ENCODE measurements at regions not wholly inside any gene's neighbourhood (a gene's known extent, or its start where the extent isn't known, plus 50 kb on each side); places are given as distances from the start of the nearest gene placed in this dataset.

DNA sequence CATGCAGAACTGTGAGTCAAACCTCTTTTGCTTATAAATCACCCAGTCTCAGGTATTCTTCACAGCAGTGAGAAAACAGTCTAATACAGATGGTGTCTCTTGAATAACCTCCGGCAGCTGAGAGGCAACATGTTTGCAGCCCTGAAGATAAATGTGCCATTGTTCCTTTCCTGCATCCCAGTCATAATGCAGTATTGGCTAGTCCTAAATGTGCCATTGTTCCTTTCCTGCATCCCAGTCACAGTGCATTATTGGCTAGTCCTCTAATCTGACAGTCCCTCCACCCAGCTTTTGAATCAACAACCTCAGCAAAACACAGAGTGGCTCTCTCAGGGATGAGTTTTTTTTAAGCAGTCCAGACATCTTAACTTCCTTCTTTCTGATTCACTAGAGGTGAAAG is 550.7 kb downstream of the RIT2 start:
- Mint-ChIP-seq H3K4me1 (no peaks in the 10 kb centered on the region), H3K36me3 (no peaks in the 10 kb centered on the region), H3K27me3 (ENCODE audit: low read depth) (no peaks in the 10 kb centered on the region), H3K4me3 (no peak overlapping the region), H3K27ac (no peak overlapping the region), H3K9me3 (peaks cover 8% of the 10 kb centered on the region)
- DNase-seq (ENCODE audit: low spot score in 2 of 2, unreplicated experiment in 2 of 2), result no peak
- TF ChIP-seq, protein P1, sequence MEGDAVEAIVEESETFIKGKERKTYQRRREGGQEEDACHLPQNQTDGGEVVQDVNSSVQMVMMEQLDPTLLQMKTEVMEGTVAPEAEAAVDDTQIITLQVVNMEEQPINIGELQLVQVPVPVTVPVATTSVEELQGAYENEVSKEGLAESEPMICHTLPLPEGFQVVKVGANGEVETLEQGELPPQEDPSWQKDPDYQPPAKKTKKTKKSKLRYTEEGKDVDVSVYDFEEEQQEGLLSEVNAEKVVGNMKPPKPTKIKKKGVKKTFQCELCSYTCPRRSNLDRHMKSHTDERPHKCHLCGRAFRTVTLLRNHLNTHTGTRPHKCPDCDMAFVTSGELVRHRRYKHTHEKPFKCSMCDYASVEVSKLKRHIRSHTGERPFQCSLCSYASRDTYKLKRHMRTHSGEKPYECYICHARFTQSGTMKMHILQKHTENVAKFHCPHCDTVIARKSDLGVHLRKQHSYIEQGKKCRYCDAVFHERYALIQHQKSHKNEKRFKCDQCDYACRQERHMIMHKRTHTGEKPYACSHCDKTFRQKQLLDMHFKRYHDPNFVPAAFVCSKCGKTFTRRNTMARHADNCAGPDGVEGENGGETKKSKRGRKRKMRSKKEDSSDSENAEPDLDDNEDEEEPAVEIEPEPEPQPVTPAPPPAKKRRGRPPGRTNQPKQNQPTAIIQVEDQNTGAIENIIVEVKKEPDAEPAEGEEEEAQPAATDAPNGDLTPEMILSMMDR (IDR thresholded peaks at IDR 0.05; ENCODE audit: unreplicated experiment), result no peak

GRCh38 chr18:42568773-42569172 is 546.7 kb downstream of the RIT2 start:
- H3K36me3 Mint-ChIP-seq, result no peaks in the 10 kb centered on the region
- H3K9me3 Mint-ChIP-seq, result peaks cover 8% of the 10 kb centered on the region
- DNase-seq (ENCODE audit: low spot score in 2 of 2, unreplicated experiment in 2 of 2), result no peak
- no peaks in the 10 kb centered on the region for H3K27me3 Mint-ChIP-seq (ENCODE audit: low read depth)
- H3K27ac Mint-ChIP-seq, result no peak overlapping the region
- peaks cover 5% of the 10 kb centered on the region for H3K4me1 Mint-ChIP-seq
- H3K4me3 Mint-ChIP-seq, result no peak overlapping the region
- TF ChIP-seq, protein P1 (IDR thresholded peaks at IDR 0.05; ENCODE audit: unreplicated experiment), result no peak

- H3K27ac Mint-ChIP-seq, result no peak overlapping the region
- peaks cover 21% of the 10 kb centered on the region for H3K4me1 Mint-ChIP-seq
- no peak overlapping the region for H3K4me3 Mint-ChIP-seq
Measured at GRCh38 chr18:42574871-42575270, 540.6 kb downstream of the RIT2 start.

DNA sequence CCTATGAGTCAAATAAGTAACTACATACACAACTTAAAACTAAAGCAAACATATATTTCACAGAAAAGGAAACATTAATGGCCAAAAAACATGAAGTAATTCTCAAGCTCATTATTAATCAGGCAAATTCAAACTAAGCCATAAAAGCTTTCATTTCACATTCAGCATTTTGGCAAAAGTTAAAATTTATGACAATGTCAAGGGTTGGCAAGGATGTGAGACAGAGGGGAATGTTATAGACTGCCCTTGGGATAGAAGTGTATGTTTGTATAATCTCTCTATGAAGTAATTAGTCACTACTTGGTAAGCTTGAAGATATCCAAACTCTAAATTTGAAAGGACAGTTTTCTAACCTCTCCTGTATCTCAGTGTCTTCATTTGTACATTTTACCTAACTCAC is 539.4 kb downstream of the RIT2 start:
- H3K27ac Mint-ChIP-seq, result no peak overlapping the region
- no peaks in the 10 kb centered on the region for H3K27me3 Mint-ChIP-seq (ENCODE audit: low read depth)
- H3K4me1 Mint-ChIP-seq, result peaks cover 21% of the 10 kb centered on the region
- no peaks in the 10 kb centered on the region for H3K36me3 Mint-ChIP-seq
- TF ChIP-seq, protein P1 (IDR thresholded peaks at IDR 0.05; ENCODE audit: unreplicated experiment), result no peak
- H3K9me3 Mint-ChIP-seq, result no peaks in the 10 kb centered on the region
- no peak for DNase-seq (ENCODE audit: low spot score in 2 of 2, unreplicated experiment in 2 of 2)
- no peak overlapping the region for H3K4me3 Mint-ChIP-seq

More at GRCh38 chr18:42574871-42575270, 540.6 kb downstream of the RIT2 start:
- Mint-ChIP-seq H3K36me3 (no peaks in the 10 kb centered on the region), H3K9me3 (no peaks in the 10 kb centered on the region), H3K27me3 (ENCODE audit: low read depth) (no peaks in the 10 kb centered on the region)
- no peak for DNase-seq (ENCODE audit: low spot score in 2 of 2, unreplicated experiment in 2 of 2)
- TF ChIP-seq, protein P1 (IDR thresholded peaks at IDR 0.05; ENCODE audit: unreplicated experiment), result no peak

DNA sequence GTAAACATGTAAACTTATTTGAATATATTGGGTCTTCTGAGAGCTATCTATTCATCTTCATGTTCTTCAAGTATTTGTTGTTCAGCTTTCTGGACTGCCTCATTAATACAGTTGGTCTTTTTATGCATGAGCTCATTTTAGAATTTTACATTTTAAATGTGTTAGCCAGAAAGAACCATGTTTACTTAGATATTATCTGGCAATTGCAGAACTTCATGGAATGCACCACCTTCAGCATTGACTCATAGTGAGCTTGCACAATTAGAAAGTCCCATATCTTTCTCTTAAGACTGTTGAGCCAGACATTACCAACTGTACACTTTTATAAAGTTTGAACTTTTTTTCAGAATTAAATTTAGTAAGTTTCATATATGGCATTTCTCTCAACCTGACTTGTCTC is 536.7 kb downstream of the RIT2 start:
- no peak overlapping the region for H3K27ac Mint-ChIP-seq
- DNase-seq (ENCODE audit: low spot score in 2 of 2, unreplicated experiment in 2 of 2), result no peak
- peaks cover 27% of the 10 kb centered on the region for H3K4me1 Mint-ChIP-seq
- H3K27me3 Mint-ChIP-seq (ENCODE audit: low read depth), result no peaks in the 10 kb centered on the region
- H3K36me3 Mint-ChIP-seq, result no peaks in the 10 kb centered on the region
- H3K9me3 Mint-ChIP-seq, result no peaks in the 10 kb centered on the region
- TF ChIP-seq, protein P1 (IDR thresholded peaks at IDR 0.05; ENCODE audit: unreplicated experiment), result no peak
- no peak overlapping the region for H3K4me3 Mint-ChIP-seq

DNA sequence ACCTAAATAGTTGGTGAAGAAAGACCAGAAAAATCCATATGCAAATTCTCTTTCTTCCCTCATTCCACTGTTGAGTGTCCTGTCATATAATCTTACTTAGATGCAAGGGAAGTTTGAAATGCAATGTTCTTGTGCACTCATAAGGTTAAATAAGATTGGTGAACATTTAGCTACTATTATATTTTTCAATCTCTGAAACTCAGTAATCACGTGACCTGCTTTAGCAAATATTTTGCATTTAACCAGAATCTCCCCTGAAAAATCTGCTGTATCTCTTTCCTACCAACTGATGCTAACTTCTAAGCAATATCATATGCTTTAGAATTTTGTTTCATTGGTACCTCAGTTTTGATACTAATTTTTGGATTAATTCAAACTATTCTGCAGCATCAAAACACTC is 533.2 kb downstream of the RIT2 start:
- H3K36me3 Mint-ChIP-seq, result no peaks in the 10 kb centered on the region
- no peak overlapping the region for H3K4me3 Mint-ChIP-seq
- DNase-seq (ENCODE audit: low spot score in 2 of 2, unreplicated experiment in 2 of 2), result no peak
- TF ChIP-seq, protein P1 (IDR thresholded peaks at IDR 0.05; ENCODE audit: unreplicated experiment), result no peak
- no peaks in the 10 kb centered on the region for H3K27me3 Mint-ChIP-seq (ENCODE audit: low read depth)
- no peak overlapping the region for H3K27ac Mint-ChIP-seq
- H3K4me1 Mint-ChIP-seq, result peaks cover 26% of the 10 kb centered on the region
- no peaks in the 10 kb centered on the region for H3K9me3 Mint-ChIP-seq
